ENCODE measurements at regions not wholly inside any gene's neighbourhood (a gene's known extent, or its start where the extent isn't known, plus 50 kb on each side); places are given as distances from the start of the nearest gene placed in this dataset.
"Not testable (repeated sequence)": the region's sequence is repeated elsewhere in the genome, so short reads cannot be mapped to it uniquely, and the experiment has no call there.

DNA sequence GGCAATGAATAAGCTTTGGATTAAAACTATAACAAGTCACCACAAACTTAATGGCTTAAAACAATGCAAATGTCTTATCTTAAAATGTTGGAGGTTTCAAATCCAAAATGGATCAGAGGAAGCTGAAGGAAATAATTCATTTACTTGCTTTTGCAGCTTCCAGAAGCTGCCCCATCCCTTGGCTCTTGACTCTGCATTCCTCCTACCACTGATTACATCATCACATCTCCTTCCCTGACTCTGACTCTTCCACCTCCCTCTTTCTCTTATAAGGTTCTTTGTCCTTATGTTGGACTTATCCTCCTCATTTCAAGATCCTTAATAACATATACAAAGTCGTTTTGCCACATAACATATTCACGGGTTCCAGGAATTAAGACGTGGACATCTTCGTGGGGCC, 982.8 kb upstream of the ROBO1 start:
- no peaks in the 10 kb centered on the region for H3K36me3 ChIP-seq (ENCODE audit: control insufficient read depth, insufficient read depth, low read length)
- H3K27me3 ChIP-seq (replicated peaks; ENCODE audit: control insufficient read depth, insufficient read depth, low read length) = no peaks in the 10 kb centered on the region
- TF ChIP-seq, protein P1, sequence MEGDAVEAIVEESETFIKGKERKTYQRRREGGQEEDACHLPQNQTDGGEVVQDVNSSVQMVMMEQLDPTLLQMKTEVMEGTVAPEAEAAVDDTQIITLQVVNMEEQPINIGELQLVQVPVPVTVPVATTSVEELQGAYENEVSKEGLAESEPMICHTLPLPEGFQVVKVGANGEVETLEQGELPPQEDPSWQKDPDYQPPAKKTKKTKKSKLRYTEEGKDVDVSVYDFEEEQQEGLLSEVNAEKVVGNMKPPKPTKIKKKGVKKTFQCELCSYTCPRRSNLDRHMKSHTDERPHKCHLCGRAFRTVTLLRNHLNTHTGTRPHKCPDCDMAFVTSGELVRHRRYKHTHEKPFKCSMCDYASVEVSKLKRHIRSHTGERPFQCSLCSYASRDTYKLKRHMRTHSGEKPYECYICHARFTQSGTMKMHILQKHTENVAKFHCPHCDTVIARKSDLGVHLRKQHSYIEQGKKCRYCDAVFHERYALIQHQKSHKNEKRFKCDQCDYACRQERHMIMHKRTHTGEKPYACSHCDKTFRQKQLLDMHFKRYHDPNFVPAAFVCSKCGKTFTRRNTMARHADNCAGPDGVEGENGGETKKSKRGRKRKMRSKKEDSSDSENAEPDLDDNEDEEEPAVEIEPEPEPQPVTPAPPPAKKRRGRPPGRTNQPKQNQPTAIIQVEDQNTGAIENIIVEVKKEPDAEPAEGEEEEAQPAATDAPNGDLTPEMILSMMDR (IDR thresholded peaks at IDR 0.05; ENCODE audit: insufficient read depth, low read length, poor library complexity, severe bottlenecking) = no peak
- no peak overlapping the region for H3K4me3 ChIP-seq (replicated peaks; ENCODE audit: low read depth, low read length)
- DNase-seq (ENCODE audit: extremely low read depth, insufficient read length) = no peak

DNA sequence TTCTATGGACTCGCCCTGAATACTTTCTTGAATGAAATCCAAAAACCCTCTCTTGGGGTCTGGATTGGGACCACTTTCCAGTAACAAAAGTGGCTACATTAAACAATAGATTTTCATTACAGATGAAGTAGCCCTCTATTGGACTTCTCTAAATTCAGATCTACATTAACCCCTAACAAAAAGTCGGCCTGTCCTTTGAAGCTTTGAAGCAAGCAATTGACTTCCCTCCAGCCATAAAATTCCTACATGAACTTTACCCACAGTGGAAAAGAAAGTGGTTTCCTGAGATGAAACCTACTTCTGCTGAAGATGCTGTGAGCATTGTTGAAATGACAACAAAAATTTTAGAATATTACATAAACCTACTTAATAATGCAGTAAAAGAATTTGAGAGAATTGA, 967.1 kb upstream of the ROBO1 start:
- Histone ChIP-seq H3K4me3 (replicated peaks; ENCODE audit: low read depth, low read length) (no peak overlapping the region), H3K27me3 (replicated peaks; ENCODE audit: control insufficient read depth, insufficient read depth, low read length) (no peaks in the 10 kb centered on the region), H3K36me3 (ENCODE audit: control insufficient read depth, insufficient read depth, low read length) (no peaks in the 10 kb centered on the region)
- no peak for DNase-seq (ENCODE audit: extremely low read depth, insufficient read length)
- TF ChIP-seq, protein P1 (IDR thresholded peaks at IDR 0.05; ENCODE audit: insufficient read depth, low read length, poor library complexity, severe bottlenecking) = no peak

DNA sequence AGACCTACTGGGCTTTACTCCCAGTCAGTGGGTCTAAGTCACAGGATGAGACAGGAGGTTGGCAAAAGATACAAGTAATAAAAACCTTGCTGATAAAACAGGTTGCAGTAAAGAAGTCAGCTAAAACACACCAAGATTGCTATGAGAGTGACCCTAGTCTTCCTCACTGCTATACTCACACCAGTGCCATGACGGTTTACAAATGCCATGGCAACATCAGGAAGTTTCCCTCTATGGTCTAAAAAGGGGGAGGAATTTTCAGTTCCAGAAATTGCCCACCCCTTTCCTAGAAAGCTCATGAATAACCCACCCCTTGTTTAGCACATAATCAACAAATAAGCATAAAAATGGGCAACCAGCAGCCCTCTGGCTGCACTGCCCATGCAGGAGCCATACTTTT, 966.7 kb upstream of the ROBO1 start:
- Histone ChIP-seq H3K27me3 (replicated peaks; ENCODE audit: control insufficient read depth, insufficient read depth, low read length) (no peaks in the 10 kb centered on the region), H3K36me3 (ENCODE audit: control insufficient read depth, insufficient read depth, low read length) (no peaks in the 10 kb centered on the region), H3K4me3 (replicated peaks; ENCODE audit: low read depth, low read length) (no peak overlapping the region)
- DNase-seq (ENCODE audit: extremely low read depth, insufficient read length) = no peak
- TF ChIP-seq, protein P1 (IDR thresholded peaks at IDR 0.05; ENCODE audit: insufficient read depth, low read length, poor library complexity, severe bottlenecking) = no peak

DNA sequence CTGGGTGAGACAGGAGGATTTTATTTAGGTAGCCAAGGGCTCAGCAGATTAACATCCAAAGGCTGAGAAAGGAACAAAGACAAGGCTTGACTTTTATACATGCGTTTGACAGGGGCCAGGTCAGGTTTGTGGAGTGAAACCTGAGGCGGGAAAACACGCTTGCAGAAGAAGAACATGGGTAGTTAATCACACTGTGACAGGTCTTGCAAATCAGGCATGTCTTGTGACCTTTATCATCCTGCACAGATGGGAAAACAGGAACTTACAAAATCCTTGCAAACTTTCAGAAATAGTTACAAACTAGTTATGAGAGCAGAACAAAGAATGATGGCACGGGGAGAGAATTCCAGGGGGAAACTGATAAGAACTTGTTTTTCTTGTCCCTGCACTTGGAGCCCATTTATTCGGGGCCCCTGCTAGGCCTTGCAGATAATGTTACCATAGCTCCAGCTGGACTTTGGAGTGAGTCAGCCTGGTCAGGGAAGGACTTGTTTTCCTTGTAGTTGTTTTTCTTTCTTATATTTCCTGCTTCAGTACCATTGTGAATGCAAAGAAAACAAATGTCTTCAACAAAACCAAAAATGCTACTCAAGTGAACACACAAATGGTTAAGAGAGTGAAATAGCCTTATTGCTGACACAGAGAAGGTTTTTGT, 965.9 kb upstream of the ROBO1 start:
- TF ChIP-seq, protein P1 (IDR thresholded peaks at IDR 0.05; ENCODE audit: insufficient read depth, low read length, poor library complexity, severe bottlenecking) = no peak
- Histone ChIP-seq H3K36me3 (ENCODE audit: control insufficient read depth, insufficient read depth, low read length) (no peaks in the 10 kb centered on the region), H3K27me3 (replicated peaks; ENCODE audit: control insufficient read depth, insufficient read depth, low read length) (no peaks in the 10 kb centered on the region), H3K4me3 (replicated peaks; ENCODE audit: low read depth, low read length) (no peak overlapping the region)
- no peak for DNase-seq (ENCODE audit: extremely low read depth, insufficient read length)

DNA sequence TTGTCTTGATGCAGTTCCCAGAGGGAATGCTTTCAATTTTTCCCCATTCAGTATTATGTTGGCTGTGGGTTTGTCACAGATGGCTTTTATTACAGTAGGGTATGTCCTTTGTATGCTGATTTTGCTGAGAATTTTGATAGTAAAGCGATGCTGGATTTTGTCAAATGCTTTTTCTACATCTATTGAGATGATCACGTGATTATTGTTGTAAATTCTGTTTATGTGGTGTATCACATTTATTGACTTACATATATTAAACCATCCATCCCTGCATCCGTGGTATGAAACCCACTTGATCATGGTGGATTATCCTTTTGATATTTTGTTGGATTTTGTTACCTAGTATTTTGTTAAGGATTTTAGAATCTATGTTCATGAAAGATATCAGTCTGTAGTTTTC, 959.8 kb upstream of the ROBO1 start:
- not testable (repeated sequence) for DNase-seq (ENCODE audit: extremely low read depth, insufficient read length); H3K4me3 ChIP-seq (replicated peaks; ENCODE audit: low read depth, low read length)

DNA sequence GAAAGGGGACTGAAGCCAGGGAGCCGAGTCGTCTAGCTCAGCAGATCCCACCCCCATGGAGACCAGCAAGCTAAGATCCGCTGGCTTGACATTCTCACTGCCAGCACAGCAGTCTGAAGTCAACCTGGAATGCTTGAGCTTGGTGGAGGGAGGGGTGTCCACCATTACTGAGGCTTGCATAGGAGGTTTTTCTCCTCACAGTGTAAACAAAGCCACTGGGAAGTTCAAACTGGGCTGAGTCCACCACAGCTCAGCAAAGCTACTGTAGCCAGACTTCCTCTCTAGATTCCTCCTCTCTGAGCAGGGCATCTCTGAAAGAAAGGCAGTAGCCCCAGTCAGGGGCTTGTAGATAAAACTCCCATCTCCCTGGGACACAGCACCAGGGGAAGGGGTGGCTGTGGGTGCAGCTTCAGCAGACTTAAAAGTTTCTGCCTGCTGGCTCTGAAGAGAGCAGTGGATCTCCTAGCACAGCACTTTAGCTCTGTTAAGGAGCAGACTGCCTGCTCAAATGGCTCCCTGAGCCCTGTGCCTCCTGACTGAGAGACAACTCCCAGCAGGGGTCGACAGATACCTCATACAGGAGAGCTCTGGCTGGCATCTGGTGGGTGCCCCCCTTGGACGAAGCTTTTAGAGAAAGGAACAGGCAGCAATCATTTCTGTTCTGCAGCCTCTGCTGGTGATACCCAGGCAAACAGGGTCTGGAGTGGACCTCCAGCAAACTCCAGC, 942.0 kb upstream of the ROBO1 start:
- H3K27me3 ChIP-seq (replicated peaks; ENCODE audit: control insufficient read depth, insufficient read depth, low read length); H3K36me3 ChIP-seq (ENCODE audit: control insufficient read depth, insufficient read depth, low read length); H3K4me3 ChIP-seq (replicated peaks; ENCODE audit: low read depth, low read length); DNase-seq (ENCODE audit: extremely low read depth, insufficient read length): not testable (repeated sequence)

More for the DNA sequence above, 959.8 kb upstream of the ROBO1 start:
- not testable (repeated sequence) for H3K36me3 ChIP-seq (ENCODE audit: control insufficient read depth, insufficient read depth, low read length); H3K27me3 ChIP-seq (replicated peaks; ENCODE audit: control insufficient read depth, insufficient read depth, low read length)

Data from GM06990 (cell line).